GM23248 (cell line): ENCODE measurements at regions not wholly inside any gene's neighbourhood (a gene's known extent, or its start where the extent isn't known, plus 50 kb on each side); places are given as distances from the start of the nearest gene placed in this dataset.
A peak's percentile ranks its signal among the peaks of the same experiment; 100 is the strongest.
"Not testable (repeated sequence)": the region's sequence is repeated elsewhere in the genome, so short reads cannot be mapped to it uniquely, and the experiment has no call there.

ENCODE experiments used
- DNase-seq: peaks from one replicate; pipeline ENCODE4 v3.0.0-alpha.2; 2015
- H2AFZ ChIP-seq: fragments of 200-600 bp; sonication (generic); 2 replicates; pipeline ENCODE4 v1.6.1; 2016; ENCODE audit warnings: antibody characterized with exemption
- H3F3A ChIP-seq: fragments of 200-600 bp; sonication (generic); 2 replicates; pipeline ENCODE4 v1.6.1; 2016; ENCODE audit warnings: mild to moderate bottlenecking, antibody characterized with exemption, mixed run types; ENCODE audit not compliant: insufficient read depth
- H3K27ac ChIP-seq: fragments of 200-600 bp; sonication (generic); 2 replicates; pipeline ENCODE4 v1.5.1; 2016; ENCODE audit warnings: mild to moderate bottlenecking
- H3K27me3 ChIP-seq: fragments of 200-600 bp; sonication (generic); replicated peaks from 2 replicates; pipeline ENCODE4 v1.6.1; 2016; ENCODE audit warnings: mild to moderate bottlenecking; ENCODE audit not compliant: insufficient read depth
- H3K36me3 ChIP-seq: fragments of 200-600 bp; sonication (generic); 2 replicates; pipeline ENCODE4 v1.6.1; 2016; ENCODE audit warnings: low read depth, mild to moderate bottlenecking
- H3K4me1 ChIP-seq: fragments of 200-600 bp; sonication (generic); 2 replicates; pipeline ENCODE4 v1.6.1; 2016; ENCODE audit warnings: mild to moderate bottlenecking; ENCODE audit not compliant: insufficient read depth
- H3K4me2 ChIP-seq: fragments of 200-600 bp; sonication (generic); one replicate; pipeline ENCODE4 v1.6.1; 2016; ENCODE audit warnings: mild to moderate bottlenecking; ENCODE audit not compliant: unreplicated experiment
- H3K4me3 ChIP-seq: fragments of 200-600 bp; sonication (generic); 2 replicates; pipeline ENCODE4 v1.5.1; 2016; ENCODE audit warnings: mild to moderate bottlenecking
- H3K79me2 ChIP-seq: fragments of 200-600 bp; sonication (generic); 2 replicates; pipeline ENCODE4 v1.6.1; 2016; ENCODE audit warnings: mild to moderate bottlenecking; ENCODE audit not compliant: insufficient read depth
- H3K9ac ChIP-seq: fragments of 200-600 bp; sonication (generic); 2 replicates; pipeline ENCODE4 v1.6.1; 2016; ENCODE audit warnings: mild to moderate bottlenecking
- H3K9me2 ChIP-seq: fragments of 200-600 bp; sonication (generic); 2 replicates; pipeline ENCODE4 v1.6.1; 2016; ENCODE audit warnings: mixed run types, mild to moderate bottlenecking, moderate library complexity; ENCODE audit not compliant: insufficient read depth
- H3K9me3 ChIP-seq: fragments of 200-600 bp; sonication (generic); one replicate; pipeline ENCODE4 v1.6.1; 2017; ENCODE audit warnings: low read depth
- H4K20me1 ChIP-seq: fragments of 200-600 bp; sonication (generic); 2 replicates; pipeline ENCODE4 v1.6.0; 2016; ENCODE audit not compliant: insufficient read depth
- WGBS, 2 experiments: methylation state at CpG; one replicate each; pipeline ENCODE4 v1.1.6; 2015 to 2017; ENCODE audit warnings: low lambda C conversion rate in 2 of 2, low coverage in 1 of 2; ENCODE audit errors: missing lambda C conversion rate in 2 of 2; 5-methylcytosine and 5-hydroxymethylcytosine counted together
- in situ Hi-C: fragments of 300-500 bp; cut with MboI; formaldehyde crosslinking; loops from 2 replicates; pipeline ENCODE4 v1.15.0; 2020

- DNase-seq, H3K4me3 ChIP-seq, H2AFZ ChIP-seq, H3F3A ChIP-seq, in situ Hi-C loops, H4K20me1 ChIP-seq, H3K27me3 ChIP-seq, H3K27ac ChIP-seq, H3K9ac ChIP-seq, H3K9me2 ChIP-seq, H3K9me3 ChIP-seq, H3K79me2 ChIP-seq, H3K36me3 ChIP-seq, H3K4me1 ChIP-seq, H3K4me2 ChIP-seq: not testable (repeated sequence)
- WGBS, 2 experiments: 93 to 95% methylated on average over 13 to 18 of the region's 18 CpGs
Observed at GRCh38 chr16:29337385-29337901, 69.1 kb downstream of the NPIPB11 start.

DNA sequence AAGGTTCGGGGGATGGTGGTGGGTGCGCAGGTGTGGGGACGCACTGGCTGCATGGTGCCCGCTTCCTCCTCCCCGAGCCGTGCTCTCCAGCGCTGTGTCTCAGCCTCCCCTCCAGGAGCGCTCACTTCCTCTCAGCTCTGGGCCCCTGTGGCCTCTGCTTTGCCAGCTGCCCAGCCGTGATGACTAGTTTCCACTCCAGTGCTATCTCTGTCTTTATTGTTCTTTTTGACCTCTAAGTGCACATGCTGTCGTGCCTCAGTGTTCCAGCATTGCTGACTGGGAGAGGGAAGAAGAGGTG is 71.0 kb downstream of the NPIPB11 start:
- in situ Hi-C loops, H2AFZ ChIP-seq, H3K27me3 ChIP-seq, H3F3A ChIP-seq, H3K4me3 ChIP-seq, H3K4me1 ChIP-seq, H3K9me3 ChIP-seq, H4K20me1 ChIP-seq, H3K9me2 ChIP-seq, DNase-seq, H3K9ac ChIP-seq, H3K36me3 ChIP-seq, H3K79me2 ChIP-seq, H3K27ac ChIP-seq, H3K4me2 ChIP-seq: not testable (repeated sequence)
- WGBS, 2 experiments: 64 to 89% methylated on average over 2 to 10 of the region's 10 CpGs

DNA sequence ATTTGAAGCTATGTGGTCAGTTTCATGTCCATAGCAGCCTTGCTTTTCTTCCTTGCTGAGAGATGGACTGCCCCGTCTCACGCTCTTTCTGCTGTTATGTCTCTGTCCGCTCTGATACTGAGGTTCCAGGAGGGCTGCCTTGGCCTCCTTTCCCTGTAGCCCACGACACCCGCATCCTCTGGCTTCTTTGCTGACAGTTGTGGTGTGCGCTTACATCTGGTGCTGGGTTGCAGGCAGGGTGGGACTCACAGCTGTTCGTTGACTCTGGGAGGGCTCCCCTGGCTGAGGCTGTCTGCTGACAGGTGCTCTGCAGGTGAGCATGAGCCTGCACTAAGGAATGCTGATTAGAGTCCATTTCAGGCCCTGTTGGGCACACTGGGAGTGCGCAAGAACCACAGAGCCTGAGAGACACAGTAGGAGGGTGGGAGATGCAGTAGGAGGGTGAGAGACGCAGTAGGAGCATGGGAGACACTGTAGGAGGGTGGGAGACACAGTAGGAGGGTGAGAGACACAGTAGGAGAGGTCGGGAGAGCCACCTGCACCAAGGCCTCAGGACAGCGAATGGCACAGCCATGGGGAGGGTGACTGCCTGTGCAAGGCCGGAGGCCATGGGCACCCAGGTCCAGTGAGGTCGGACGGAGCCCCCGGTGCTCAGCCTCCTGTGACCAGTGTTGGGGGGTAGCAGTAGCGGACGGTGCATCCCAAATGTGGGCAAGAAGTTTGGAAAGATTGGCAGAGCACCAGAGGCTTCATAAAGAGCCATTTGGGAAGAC is 71.5 kb downstream of the NPIPB11 start:
- H3K4me3 ChIP-seq, H3K9ac ChIP-seq, H3K4me1 ChIP-seq, H3K27me3 ChIP-seq, H3K27ac ChIP-seq, DNase-seq, H3K36me3 ChIP-seq, in situ Hi-C loops, H2AFZ ChIP-seq, H4K20me1 ChIP-seq, H3F3A ChIP-seq, H3K9me3 ChIP-seq, H3K79me2 ChIP-seq, H3K4me2 ChIP-seq, H3K9me2 ChIP-seq: not testable (repeated sequence)
- WGBS, 2 experiments: 86 to 92% methylated on average over 17 of the region's 17 CpGs

DNA sequence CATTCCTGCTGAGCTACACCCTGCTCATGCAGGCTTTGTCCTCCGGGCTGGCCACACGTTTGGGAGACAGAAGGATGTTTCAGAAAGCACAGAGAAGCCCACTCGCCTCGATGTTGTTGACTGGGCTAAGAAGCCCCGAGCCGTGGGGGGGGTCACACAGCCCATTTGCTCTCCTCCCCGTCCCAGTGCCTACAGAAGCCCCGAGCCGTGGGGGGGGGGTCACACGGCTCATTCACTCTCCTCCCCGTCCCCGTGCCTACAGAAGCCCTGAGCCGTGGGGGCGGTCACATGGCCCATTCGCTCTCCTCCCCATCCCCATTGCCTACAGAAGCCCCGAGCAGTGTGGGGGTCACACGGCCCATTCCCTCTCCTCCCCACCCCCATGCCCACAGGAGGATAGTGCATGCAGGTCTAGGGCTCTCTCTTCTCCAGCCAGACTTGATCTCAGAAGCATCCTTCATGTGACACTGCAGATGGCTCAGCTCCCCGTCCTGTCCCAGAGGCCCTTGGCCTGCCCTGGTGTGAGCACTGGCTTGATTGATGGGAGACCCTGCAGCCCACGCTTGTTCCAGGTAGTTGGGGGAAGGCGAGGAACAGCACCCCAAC is 72.9 kb downstream of the NPIPB11 start:
- not testable (repeated sequence) for H3K4me3 ChIP-seq
- WGBS, 2 experiments: 67 to 77% methylated on average over 9 to 19 of the region's 20 CpGs

DNA sequence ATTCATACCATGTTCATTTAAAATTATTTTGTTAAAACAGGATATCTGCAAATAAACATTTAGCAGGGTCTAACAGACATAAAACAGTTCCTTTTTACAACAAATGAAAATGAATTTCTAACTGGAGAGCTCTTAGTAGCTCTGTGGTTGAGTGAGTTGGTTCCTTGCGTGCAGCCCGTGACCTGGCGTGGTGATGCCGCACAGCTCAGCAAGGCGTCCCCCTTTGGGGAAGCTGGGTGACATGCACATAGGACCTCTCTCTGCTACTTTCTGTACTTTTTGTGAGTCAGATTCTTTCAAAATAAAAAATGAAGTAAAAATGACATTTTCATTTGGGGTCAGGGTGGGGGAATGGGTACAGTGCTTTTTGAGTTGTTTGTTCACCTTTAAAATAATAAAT is 75.9 kb downstream of the NPIPB11 start:
- H3K9me2 ChIP-seq, DNase-seq, H3K9ac ChIP-seq, H3K4me3 ChIP-seq, H3K4me2 ChIP-seq, H3K9me3 ChIP-seq, H4K20me1 ChIP-seq, H3K79me2 ChIP-seq, H3F3A ChIP-seq, H3K27me3 ChIP-seq, H3K36me3 ChIP-seq, H3K4me1 ChIP-seq, H3K27ac ChIP-seq, in situ Hi-C loops, H2AFZ ChIP-seq: not testable (repeated sequence)
- 95 to 98% methylated on average over 5 of the region's 5 CpGs for WGBS, 2 experiments

More for the DNA sequence above, 72.9 kb downstream of the NPIPB11 start:
- H3K4me1 ChIP-seq, H3K9me2 ChIP-seq, H2AFZ ChIP-seq, in situ Hi-C loops, H3K27ac ChIP-seq, H4K20me1 ChIP-seq, H3K27me3 ChIP-seq, H3F3A ChIP-seq, DNase-seq, H3K9me3 ChIP-seq, H3K79me2 ChIP-seq, H3K36me3 ChIP-seq, H3K4me2 ChIP-seq, H3K9ac ChIP-seq: not testable (repeated sequence)

DNA sequence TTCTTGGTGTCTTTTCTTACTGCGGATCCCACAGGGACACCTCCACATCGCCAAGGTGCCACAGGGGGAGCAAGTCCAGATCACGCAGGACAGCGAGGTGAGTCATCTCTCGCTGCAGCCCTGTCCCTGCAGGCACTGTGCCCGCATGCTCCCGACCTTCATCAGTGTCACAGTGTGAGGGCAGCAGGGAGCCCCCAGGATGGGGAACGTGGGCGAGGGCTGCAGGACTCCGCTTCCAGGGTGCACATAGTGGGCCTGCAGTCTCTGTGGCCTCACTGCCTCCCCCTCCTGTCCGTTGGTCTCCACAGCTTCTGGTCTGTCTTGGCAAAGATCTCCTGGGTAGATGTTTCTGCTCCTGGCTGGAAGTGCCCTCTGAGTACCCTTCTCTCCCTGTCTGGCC is 78.0 kb downstream of the NPIPB11 start:
- H3K27ac ChIP-seq, H4K20me1 ChIP-seq, in situ Hi-C loops, H3K9ac ChIP-seq, H3K9me2 ChIP-seq, H3K36me3 ChIP-seq, H3K4me2 ChIP-seq, H3K4me3 ChIP-seq, H2AFZ ChIP-seq, H3K79me2 ChIP-seq, DNase-seq, H3K27me3 ChIP-seq, H3K4me1 ChIP-seq, H3K9me3 ChIP-seq, H3F3A ChIP-seq: not testable (repeated sequence)
- 57 to 82% methylated on average over 4 to 11 of the region's 11 CpGs for WGBS, 2 experiments

GRCh38 chr16:29327631-29328408 is 78.7 kb downstream of the NPIPB11 start:
- H3K9ac ChIP-seq, H3K27me3 ChIP-seq, H3K4me3 ChIP-seq, H3F3A ChIP-seq, H3K36me3 ChIP-seq, H3K9me2 ChIP-seq, H4K20me1 ChIP-seq, H3K27ac ChIP-seq, H3K4me1 ChIP-seq, H3K4me2 ChIP-seq, in situ Hi-C loops, H2AFZ ChIP-seq, H3K79me2 ChIP-seq, H3K9me3 ChIP-seq: not testable (repeated sequence)
- peak; percentile 20 for DNase-seq
- 68% methylated on average over 12 of the region's 12 CpGs for WGBS, 2 experiments
